ENCODE measurements at regions not wholly inside any gene's neighbourhood (a gene's known extent, or its start where the extent isn't known, plus 50 kb on each side); places are given as distances from the start of the nearest gene placed in this dataset.

GRCh38 chr4:8681391-8681790, 88.8 kb downstream of the CPZ start:
- no peak for TF ChIP-seq RAD51 (IDR thresholded peaks at IDR 0.05)
- no peak for TF ChIP-seq BCL3 (IDR thresholded peaks at IDR 0.05; ENCODE audit: borderline replicate concordance, insufficient read depth, low read depth, low read length, poor library complexity, severe bottlenecking)
- TF ChIP-seq REST (IDR thresholded peaks at IDR 0.05; ENCODE audit: low read depth, low read length), result no peak
